Hepatocyte (in vitro differentiated cells): ENCODE measurements at regions not wholly inside any gene's neighbourhood (a gene's known extent, or its start where the extent isn't known, plus 50 kb on each side); places are given as distances from the start of the nearest gene placed in this dataset.
"Not testable (repeated sequence)": the region's sequence is repeated elsewhere in the genome, so short reads cannot be mapped to it uniquely, and the experiment has no call there.

Experiments
- EZH2 ChIP-seq: fragments of 200-600 bp; sonication (generic); IDR thresholded peaks from 2 replicates; pipeline ENCODE4 v1.6.1; 2016; ENCODE audit warnings: antibody characterized with exemption, mild to moderate bottlenecking, borderline replicate concordance
- EZH2phosphoT487 ChIP-seq: fragments of 200-600 bp; sonication (generic); IDR thresholded peaks from one replicate; pipeline ENCODE4 v1.6.1; 2018; ENCODE audit warnings: antibody characterized with exemption, mild to moderate bottlenecking, low read depth, moderate library complexity; ENCODE audit not compliant: unreplicated experiment, severe bottlenecking
- TF ChIP-seq, protein P1 (sequence below): fragments of 200-600 bp; sonication (generic); IDR thresholded peaks from 2 replicates; pipeline ENCODE4 v1.5.1; 2016; ENCODE audit warnings: antibody characterized with exemption, mild to moderate bottlenecking; ENCODE audit not compliant: poor library complexity

DNA sequence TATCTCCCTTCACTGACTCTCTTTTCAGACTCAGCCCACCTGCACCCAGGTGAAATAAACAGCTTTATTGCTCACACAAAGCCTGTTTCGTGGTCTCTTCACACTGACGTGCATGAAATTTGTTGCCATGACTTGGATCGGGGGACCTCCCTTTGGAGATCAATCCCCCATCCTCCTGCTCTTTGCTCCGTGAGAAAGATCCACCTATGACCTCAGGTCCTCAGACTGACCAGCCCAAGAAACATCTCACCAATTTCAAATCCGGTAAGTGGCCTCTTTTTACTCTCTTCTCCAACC lies 638.3 kb downstream of the UTRN start:
- TF ChIP-seq, protein P1, sequence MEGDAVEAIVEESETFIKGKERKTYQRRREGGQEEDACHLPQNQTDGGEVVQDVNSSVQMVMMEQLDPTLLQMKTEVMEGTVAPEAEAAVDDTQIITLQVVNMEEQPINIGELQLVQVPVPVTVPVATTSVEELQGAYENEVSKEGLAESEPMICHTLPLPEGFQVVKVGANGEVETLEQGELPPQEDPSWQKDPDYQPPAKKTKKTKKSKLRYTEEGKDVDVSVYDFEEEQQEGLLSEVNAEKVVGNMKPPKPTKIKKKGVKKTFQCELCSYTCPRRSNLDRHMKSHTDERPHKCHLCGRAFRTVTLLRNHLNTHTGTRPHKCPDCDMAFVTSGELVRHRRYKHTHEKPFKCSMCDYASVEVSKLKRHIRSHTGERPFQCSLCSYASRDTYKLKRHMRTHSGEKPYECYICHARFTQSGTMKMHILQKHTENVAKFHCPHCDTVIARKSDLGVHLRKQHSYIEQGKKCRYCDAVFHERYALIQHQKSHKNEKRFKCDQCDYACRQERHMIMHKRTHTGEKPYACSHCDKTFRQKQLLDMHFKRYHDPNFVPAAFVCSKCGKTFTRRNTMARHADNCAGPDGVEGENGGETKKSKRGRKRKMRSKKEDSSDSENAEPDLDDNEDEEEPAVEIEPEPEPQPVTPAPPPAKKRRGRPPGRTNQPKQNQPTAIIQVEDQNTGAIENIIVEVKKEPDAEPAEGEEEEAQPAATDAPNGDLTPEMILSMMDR: not testable (repeated sequence)
- TF ChIP-seq EZH2phosphoT487, EZH2: not testable (repeated sequence)
